Ishikawa (cell line): ENCODE measurements at regions not wholly inside any gene's neighbourhood (a gene's known extent, or its start where the extent isn't known, plus 50 kb on each side); places are given as distances from the start of the nearest gene placed in this dataset.

Experiments used
- CEBPB ChIP-seq: IDR thresholded peaks from 2 replicates; pipeline ENCODE4 v1.6.1; 2012
- CREB1 ChIP-seq: IDR thresholded peaks from 2 replicates; pipeline ENCODE4 v1.6.1; 2012; ENCODE audit warnings: low read depth
- EGR1 ChIP-seq: IDR thresholded peaks from 2 replicates; pipeline ENCODE4 v1.6.1; 2012
- EP300 ChIP-seq: IDR thresholded peaks from 2 replicates; pipeline ENCODE4 v1.6.1; 2012; ENCODE audit warnings: borderline replicate concordance
- FOXM1 ChIP-seq: IDR thresholded peaks from 2 replicates; pipeline ENCODE4 v1.6.1; 2012; ENCODE audit warnings: low read depth, borderline replicate concordance
- MAX ChIP-seq: IDR thresholded peaks from 2 replicates; pipeline ENCODE4 v1.6.1; 2012
- NFIC ChIP-seq: IDR thresholded peaks from 2 replicates; pipeline ENCODE4 v1.6.1; 2012
- RAD21 ChIP-seq: IDR thresholded peaks from 2 replicates; pipeline ENCODE4 v1.6.1; 2012; ENCODE audit warnings: low read depth
- REST ChIP-seq: IDR thresholded peaks from 2 replicates; pipeline ENCODE4 v1.6.1; 2012; ENCODE audit warnings: low read depth, mild to moderate bottlenecking
- TAF1 ChIP-seq: IDR thresholded peaks from 2 replicates; pipeline ENCODE4 v1.6.1; 2012; ENCODE audit warnings: low read depth, mild to moderate bottlenecking
- TEAD4 ChIP-seq: IDR thresholded peaks from 2 replicates; pipeline ENCODE4 v1.6.1; 2012
- YY1 ChIP-seq: IDR thresholded peaks from 2 replicates; pipeline ENCODE4 v1.6.1; 2012; ENCODE audit warnings: low read depth
- ZBTB7A ChIP-seq: IDR thresholded peaks from 2 replicates; pipeline ENCODE4 v1.6.1; 2012; ENCODE audit warnings: low read depth
- TF ChIP-seq, protein P1 (sequence below): IDR thresholded peaks from 2 replicates; pipeline ENCODE4 v1.6.1; 2012

GRCh38 chr13:47826471-47826870, 174.6 kb downstream of the SUCLA2 start:
- no peak for TF ChIP-seq REST
- TF ChIP-seq RAD21, result no peak
- no peak for TF ChIP-seq EP300
- no peak for TF ChIP-seq TEAD4
- no peak for TF ChIP-seq TAF1
- no peak for TF ChIP-seq MAX
- no peak for TF ChIP-seq NFIC
- no peak for TF ChIP-seq CEBPB
- TF ChIP-seq CREB1, result no peak
- TF ChIP-seq YY1, result no peak
- no peak for TF ChIP-seq EGR1
- TF ChIP-seq ZBTB7A, result no peak
- TF ChIP-seq FOXM1, result no peak
- TF ChIP-seq, protein P1, sequence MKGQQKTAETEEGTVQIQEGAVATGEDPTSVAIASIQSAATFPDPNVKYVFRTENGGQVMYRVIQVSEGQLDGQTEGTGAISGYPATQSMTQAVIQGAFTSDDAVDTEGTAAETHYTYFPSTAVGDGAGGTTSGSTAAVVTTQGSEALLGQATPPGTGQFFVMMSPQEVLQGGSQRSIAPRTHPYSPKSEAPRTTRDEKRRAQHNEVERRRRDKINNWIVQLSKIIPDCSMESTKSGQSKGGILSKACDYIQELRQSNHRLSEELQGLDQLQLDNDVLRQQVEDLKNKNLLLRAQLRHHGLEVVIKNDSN, result no peak
